ENCODE measurements at regions not wholly inside any gene's neighbourhood (a gene's known extent, or its start where the extent isn't known, plus 50 kb on each side); places are given as distances from the start of the nearest gene placed in this dataset.

- ATAC-seq (replicated peaks) (no peak), DNase-seq (no peak)
- Mint-ChIP-seq H3K27me3 (peaks cover 0 to 17% of the 10 kb centered on the region in 2 donors), H3K9me3 (no peaks in the 10 kb centered on the region), H3K4me3 (no peak overlapping the region), H3K4me1 (ENCODE audit: low read depth in 2 of 2) (no peaks in the 10 kb centered on the region), H3K27ac (no peak overlapping the region), H3K36me3 (ENCODE audit: insufficient read depth) (no peaks in the 10 kb centered on the region)
Observed at GRCh38 chr3:144051211-144051610, 79.6 kb downstream of the DIPK2A start.

DNA sequence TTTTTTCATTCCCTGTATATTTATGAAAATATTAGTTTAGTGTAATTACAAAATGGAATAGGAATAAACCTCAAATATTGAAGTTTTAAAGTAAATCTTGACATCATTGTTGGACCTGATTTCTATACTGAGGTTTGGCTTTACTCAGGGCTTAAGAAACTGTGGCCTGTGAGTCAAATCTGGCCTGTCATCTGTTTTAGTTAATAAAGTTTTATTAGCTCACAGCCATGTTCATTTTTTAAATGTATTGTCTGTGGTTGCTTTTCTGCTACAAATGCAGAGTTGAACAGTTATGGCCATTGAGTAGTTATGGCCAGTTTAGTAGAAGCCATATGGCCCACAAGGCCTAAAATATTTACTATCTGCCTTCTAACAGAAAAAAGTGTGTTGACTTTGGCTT is 80.7 kb downstream of the DIPK2A start:
- Mint-ChIP-seq H3K27ac (no peak overlapping the region), H3K36me3 (ENCODE audit: insufficient read depth) (no peaks in the 10 kb centered on the region), H3K9me3 (no peaks in the 10 kb centered on the region), H3K4me1 (ENCODE audit: low read depth in 2 of 2) (no peaks in the 10 kb centered on the region), H3K4me3 (no peak overlapping the region), H3K27me3 (peaks cover 0 to 17% of the 10 kb centered on the region in 2 donors)
- ATAC-seq (replicated peaks) (no peak), DNase-seq (no peak)

DNA sequence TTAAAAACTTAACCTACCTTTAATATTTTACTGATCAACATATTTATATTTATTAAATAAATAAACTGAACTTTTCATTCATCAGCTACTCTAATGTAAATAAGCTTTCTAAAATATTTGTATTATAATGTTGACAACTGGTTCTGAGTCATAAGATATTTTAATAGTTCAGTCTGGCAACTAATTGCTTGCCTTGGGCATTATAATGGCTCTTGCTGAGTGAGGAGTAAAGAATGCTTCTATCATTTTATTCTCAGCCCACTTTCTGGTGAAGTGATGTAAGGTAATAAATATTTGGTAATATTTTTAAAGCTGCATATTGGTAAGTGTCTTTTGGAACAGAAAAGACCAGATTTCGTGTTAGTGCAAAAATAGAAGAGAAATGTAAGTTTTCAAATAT is 81.5 kb downstream of the DIPK2A start:
- Mint-ChIP-seq H3K27me3 (peaks cover 0 to 17% of the 10 kb centered on the region in 2 donors), H3K27ac (no peak overlapping the region), H3K4me3 (no peak overlapping the region), H3K9me3 (no peaks in the 10 kb centered on the region), H3K36me3 (ENCODE audit: insufficient read depth) (no peaks in the 10 kb centered on the region), H3K4me1 (ENCODE audit: low read depth in 2 of 2) (no peaks in the 10 kb centered on the region)
- ATAC-seq (replicated peaks) (no peak), DNase-seq (no peak)

- no peak overlapping the region for H3K27ac Mint-ChIP-seq
- no peak for ATAC-seq (replicated peaks)
Observed at GRCh38 chr3:144054766-144055165, 83.1 kb downstream of the DIPK2A start.

GRCh38 chr3:144055604-144056003 is 84.0 kb downstream of the DIPK2A start:
- Mint-ChIP-seq H3K27me3 (peaks cover 0 to 6% of the 10 kb centered on the region in 2 donors), H3K27ac (no peak overlapping the region), H3K4me3 (no peak overlapping the region), H3K4me1 (ENCODE audit: low read depth in 2 of 2) (no peaks in the 10 kb centered on the region), H3K9me3 (no peaks in the 10 kb centered on the region), H3K36me3 (ENCODE audit: insufficient read depth) (no peaks in the 10 kb centered on the region)
- no peak for DNase-seq
- no peak for ATAC-seq (replicated peaks)

More at GRCh38 chr3:144054766-144055165, 83.1 kb downstream of the DIPK2A start:
- Mint-ChIP-seq H3K36me3 (ENCODE audit: insufficient read depth) (no peaks in the 10 kb centered on the region), H3K27me3 (peaks cover 0 to 8% of the 10 kb centered on the region in 2 donors), H3K9me3 (no peaks in the 10 kb centered on the region), H3K4me1 (ENCODE audit: low read depth in 2 of 2) (no peaks in the 10 kb centered on the region), H3K4me3 (no peak overlapping the region)
- DNase-seq = no peak

DNA sequence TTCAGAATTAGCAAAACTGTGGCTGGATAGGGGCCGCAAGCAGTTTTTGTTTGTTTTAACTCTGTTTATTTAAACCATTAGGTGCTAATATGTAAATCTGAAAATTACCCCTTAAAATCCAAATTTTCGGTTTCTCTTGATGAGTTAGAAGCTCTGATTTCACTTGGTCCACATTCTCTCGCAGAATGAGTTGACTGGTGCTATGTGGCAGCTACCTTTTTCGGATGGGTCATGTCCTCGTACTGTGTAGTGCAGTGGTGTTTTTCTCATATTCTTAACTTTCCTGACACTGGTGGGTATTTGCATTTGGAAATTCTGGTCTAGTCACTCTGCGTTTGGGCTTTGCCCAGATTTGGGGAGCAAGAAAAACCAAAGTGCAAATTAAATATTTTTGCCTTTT is 87.1 kb downstream of the DIPK2A start:
- Mint-ChIP-seq H3K4me1 (ENCODE audit: low read depth in 2 of 2) (no peaks in the 10 kb centered on the region), H3K36me3 (ENCODE audit: insufficient read depth) (no peaks in the 10 kb centered on the region), H3K27ac (no peak overlapping the region), H3K9me3 (no peaks in the 10 kb centered on the region), H3K4me3 (no peak overlapping the region), H3K27me3 (no peaks in the 10 kb centered on the region)
- DNase-seq = no peak
- no peak for ATAC-seq (replicated peaks)

GRCh38 chr3:144059481-144059880 is 87.9 kb downstream of the DIPK2A start:
- Mint-ChIP-seq H3K27me3 (no peaks in the 10 kb centered on the region), H3K4me1 (ENCODE audit: low read depth in 2 of 2) (no peaks in the 10 kb centered on the region), H3K36me3 (ENCODE audit: insufficient read depth) (no peaks in the 10 kb centered on the region), H3K27ac (no peak overlapping the region), H3K4me3 (no peak overlapping the region), H3K9me3 (no peaks in the 10 kb centered on the region)
- ATAC-seq (replicated peaks) = no peak
- DNase-seq = no peak

- Mint-ChIP-seq H3K27ac (no peak overlapping the region), H3K27me3 (peaks cover 0 to 4% of the 10 kb centered on the region in 2 donors), H3K9me3 (no peaks in the 10 kb centered on the region), H3K4me1 (ENCODE audit: low read depth in 2 of 2) (no peaks in the 10 kb centered on the region), H3K4me3 (no peak overlapping the region), H3K36me3 (ENCODE audit: insufficient read depth) (no peaks in the 10 kb centered on the region)
- DNase-seq (no peak), ATAC-seq (replicated peaks) (no peak)
Observed at GRCh38 chr3:144060881-144061280, 89.3 kb downstream of the DIPK2A start.

DNA sequence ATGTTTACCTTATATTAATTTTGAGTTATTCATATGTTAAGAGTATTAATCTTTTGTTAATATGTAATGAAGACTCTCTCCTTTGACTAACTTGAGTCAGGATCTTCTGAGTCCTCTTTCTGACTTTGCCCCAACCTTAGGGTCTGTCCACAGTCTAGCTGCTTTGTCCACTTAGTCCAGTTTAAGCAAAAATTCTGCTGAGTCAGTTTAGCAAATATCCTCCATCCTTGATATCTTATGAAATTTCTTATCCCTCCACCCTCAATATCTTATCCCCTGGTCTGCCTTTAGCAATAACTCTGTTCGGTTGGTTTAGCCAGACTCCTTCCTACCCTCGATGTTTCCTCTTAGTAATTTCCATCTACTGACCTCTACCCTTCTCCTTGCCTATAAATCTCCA is 91.7 kb downstream of the DIPK2A start:
- no peak overlapping the region for H3K4me3 Mint-ChIP-seq
- no peak for DNase-seq

GRCh38 chr3:144067059-144067458 is 95.4 kb downstream of the DIPK2A start:
- no peaks in the 10 kb centered on the region for H3K4me1 Mint-ChIP-seq (ENCODE audit: low read depth in 2 of 2)
- H3K36me3 Mint-ChIP-seq (ENCODE audit: insufficient read depth) = no peaks in the 10 kb centered on the region
- no peak overlapping the region for H3K27ac Mint-ChIP-seq
- no peak for ATAC-seq (replicated peaks)
- no peak overlapping the region for H3K4me3 Mint-ChIP-seq
- peaks cover 4 to 12% of the 10 kb centered on the region in 2 donors for H3K27me3 Mint-ChIP-seq
- H3K9me3 Mint-ChIP-seq = peaks cover 0 to 5% of the 10 kb centered on the region in 2 donors
- DNase-seq = no peak

More for the DNA sequence above, 91.7 kb downstream of the DIPK2A start:
- Mint-ChIP-seq H3K27ac (no peak overlapping the region), H3K9me3 (no peaks in the 10 kb centered on the region), H3K36me3 (ENCODE audit: insufficient read depth) (no peaks in the 10 kb centered on the region), H3K27me3 (peaks cover 4 to 12% of the 10 kb centered on the region in 2 donors), H3K4me1 (ENCODE audit: low read depth in 2 of 2) (no peaks in the 10 kb centered on the region)
- no peak for ATAC-seq (replicated peaks)

DNA sequence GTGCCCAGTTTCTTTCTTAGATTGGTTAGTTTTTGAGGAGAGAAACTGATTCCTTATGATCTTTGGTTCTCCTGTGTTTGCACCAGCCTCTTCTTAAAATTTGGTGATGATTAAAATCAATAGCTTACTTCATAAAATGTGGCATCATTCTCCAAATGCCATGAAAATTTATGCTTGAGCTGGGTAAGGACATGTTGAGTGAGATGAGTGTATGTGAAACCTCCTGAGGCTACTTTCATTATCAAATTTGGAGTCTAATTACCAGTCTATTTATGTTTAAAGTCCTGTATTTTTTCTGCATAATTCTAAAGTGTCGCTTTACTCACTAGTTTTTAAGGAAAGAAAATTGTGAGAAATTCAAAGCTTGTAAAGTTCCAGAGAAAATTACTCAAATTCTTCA is 102.1 kb downstream of the DIPK2A start:
- no peaks in the 10 kb centered on the region for H3K4me1 Mint-ChIP-seq (ENCODE audit: low read depth in 2 of 2)
- H3K27me3 Mint-ChIP-seq = peaks cover 6 to 19% of the 10 kb centered on the region in 2 donors
- DNase-seq (no peak), ATAC-seq (replicated peaks) (no peak)
- no peak overlapping the region for H3K27ac Mint-ChIP-seq
- H3K9me3 Mint-ChIP-seq = peaks cover 0 to 5% of the 10 kb centered on the region in 2 donors
- H3K36me3 Mint-ChIP-seq (ENCODE audit: insufficient read depth) = no peaks in the 10 kb centered on the region
- no peak overlapping the region for H3K4me3 Mint-ChIP-seq

DNA sequence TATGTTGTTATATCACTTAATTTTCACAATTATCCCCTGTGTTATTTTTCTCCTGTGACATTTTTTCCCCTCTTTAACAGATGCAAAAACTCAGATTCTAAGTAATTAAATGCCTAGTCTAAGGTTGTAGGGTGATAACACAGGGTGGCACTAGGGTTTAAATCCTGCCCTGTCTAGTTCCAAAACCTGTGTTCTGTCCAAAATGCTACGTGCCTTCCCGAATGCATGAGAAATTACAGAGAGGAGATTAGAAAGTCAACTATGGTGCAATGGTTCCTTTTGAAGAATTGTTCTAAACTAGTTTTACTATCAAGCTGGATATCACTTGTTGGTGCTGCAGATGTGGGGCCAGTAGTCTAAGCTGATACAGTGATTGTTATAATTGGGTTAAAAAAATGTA is 108.0 kb downstream of the DIPK2A start:
- DNase-seq = no peak
- no peak overlapping the region for H3K4me3 Mint-ChIP-seq
- H3K4me1 Mint-ChIP-seq (ENCODE audit: low read depth in 2 of 2) = no peaks in the 10 kb centered on the region
- H3K9me3 Mint-ChIP-seq = no peaks in the 10 kb centered on the region
- H3K27me3 Mint-ChIP-seq = peaks cover 15 to 32% of the 10 kb centered on the region in 2 donors
- ATAC-seq (replicated peaks) = no peak
- H3K36me3 Mint-ChIP-seq (ENCODE audit: insufficient read depth) = no peaks in the 10 kb centered on the region
- H3K27ac Mint-ChIP-seq = no peak overlapping the region

DNA sequence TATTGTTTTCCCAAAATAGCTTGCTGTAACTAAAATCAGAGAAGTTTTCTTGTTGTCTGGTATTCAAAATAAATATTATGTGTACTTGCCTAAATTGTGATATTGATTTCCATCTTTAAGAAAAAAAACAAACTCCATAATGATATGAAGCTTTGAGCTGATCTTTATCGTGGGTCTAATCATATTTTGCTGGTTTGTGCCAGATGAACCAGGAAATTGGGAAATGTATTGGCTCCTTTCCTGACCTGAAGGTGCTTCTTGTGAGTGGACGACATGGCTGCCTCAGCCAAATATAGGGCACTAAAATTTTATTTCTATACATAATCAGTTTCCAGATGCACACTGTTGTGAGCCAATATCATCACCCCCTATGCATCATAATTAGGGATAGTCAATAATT is 113.3 kb downstream of the DIPK2A start:
- Mint-ChIP-seq H3K4me1 (ENCODE audit: low read depth in 2 of 2) (no peaks in the 10 kb centered on the region), H3K27ac (no peak overlapping the region), H3K27me3 (peaks cover 3 to 18% of the 10 kb centered on the region in 2 donors), H3K9me3 (no peaks in the 10 kb centered on the region), H3K36me3 (ENCODE audit: insufficient read depth) (no peaks in the 10 kb centered on the region), H3K4me3 (no peak overlapping the region)
- no peak for DNase-seq
- no peak for ATAC-seq (replicated peaks)

DNA sequence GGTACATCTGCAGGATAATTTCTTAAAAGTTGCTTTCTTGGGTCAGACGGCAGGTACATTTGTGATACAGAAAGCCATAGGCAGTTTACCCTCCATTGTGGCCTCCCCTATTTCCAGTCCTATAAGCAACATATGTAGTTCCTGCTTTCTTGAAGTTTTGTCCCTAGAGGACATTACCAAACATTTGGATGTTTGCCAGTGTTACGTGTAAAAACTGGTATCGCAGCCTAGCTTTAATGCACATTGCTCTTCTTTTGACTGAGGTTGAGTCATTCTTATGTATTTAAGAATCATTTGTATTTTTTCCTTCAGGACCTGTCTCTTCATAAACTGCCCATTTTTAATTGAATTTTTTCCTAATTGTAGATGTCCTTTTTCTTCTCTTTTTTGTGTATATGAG is 114.3 kb downstream of the DIPK2A start:
- Mint-ChIP-seq H3K4me3 (no peak overlapping the region), H3K36me3 (ENCODE audit: insufficient read depth) (no peaks in the 10 kb centered on the region), H3K4me1 (ENCODE audit: low read depth in 2 of 2) (no peaks in the 10 kb centered on the region), H3K27me3 (peaks cover 4 to 17% of the 10 kb centered on the region in 2 donors), H3K9me3 (no peaks in the 10 kb centered on the region), H3K27ac (no peak overlapping the region)
- no peak for DNase-seq
- ATAC-seq (replicated peaks) = no peak

DNA sequence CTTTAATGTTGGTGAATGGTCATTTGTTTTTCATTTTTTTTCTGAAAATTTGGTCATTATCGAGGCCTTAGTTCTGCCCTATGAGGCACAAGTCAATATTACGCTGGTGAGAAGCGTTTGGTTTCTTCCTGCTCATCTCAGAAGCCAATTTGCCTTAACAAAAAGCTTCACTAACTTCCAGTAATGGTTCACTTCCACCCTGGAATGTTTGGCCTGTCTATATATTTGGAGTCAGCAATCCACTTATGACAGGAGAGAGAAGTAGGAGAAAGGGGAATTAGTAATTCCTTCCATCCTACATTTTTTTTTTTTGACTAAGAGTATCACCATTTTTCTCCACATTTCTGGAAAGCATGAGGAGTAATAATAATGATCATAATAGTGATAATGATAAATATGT is 124.4 kb downstream of the DIPK2A start:
- no peaks in the 10 kb centered on the region for H3K36me3 Mint-ChIP-seq (ENCODE audit: insufficient read depth)
- H3K27ac Mint-ChIP-seq = no peak overlapping the region
- H3K4me1 Mint-ChIP-seq (ENCODE audit: low read depth in 2 of 2) = no peaks in the 10 kb centered on the region
- DNase-seq = no peak
- ATAC-seq (replicated peaks) = no peak
- H3K9me3 Mint-ChIP-seq = no peaks in the 10 kb centered on the region
- peaks cover 7 to 10% of the 10 kb centered on the region in 2 donors for H3K27me3 Mint-ChIP-seq
- H3K4me3 Mint-ChIP-seq = no peak overlapping the region
